Endodermal cell (in vitro differentiated cells): ENCODE measurements at regions not wholly inside any gene's neighbourhood (a gene's known extent, or its start where the extent isn't known, plus 50 kb on each side); places are given as distances from the start of the nearest gene placed in this dataset.
A peak's percentile ranks its signal among the peaks of the same experiment; 100 is the strongest.

Experiments used
- DNase-seq: peaks from one replicate; pipeline ENCODE4 v3.0.0-alpha.2; 2017
- H3K27ac ChIP-seq: 2 replicates; pipeline ENCODE4 v1.5.1; 2013; ENCODE audit warnings: mild to moderate bottlenecking, low read depth, low read length, moderate library complexity
- H3K27me3 ChIP-seq: 2 replicates; pipeline ENCODE4 v1.6.1; 2013; ENCODE audit warnings: mild to moderate bottlenecking, low read length, moderate library complexity; ENCODE audit not compliant: insufficient read depth, control insufficient read depth, poor library complexity, severe bottlenecking
- H3K36me3 ChIP-seq: 2 replicates; pipeline ENCODE4 v1.7.0; 2013; ENCODE audit warnings: mild to moderate bottlenecking, low read length, moderate library complexity; ENCODE audit not compliant: control insufficient read depth, insufficient read depth
- H3K4me1 ChIP-seq: one replicate; pipeline ENCODE4 v1.7.0; 2013; ENCODE audit warnings: low read length; ENCODE audit not compliant: control insufficient read depth, insufficient read depth
- H3K4me3 ChIP-seq: 2 replicates; pipeline ENCODE4 v1.5.1; 2013; ENCODE audit warnings: mild to moderate bottlenecking, low read length, moderate library complexity
- H3K9ac ChIP-seq: 2 replicates; pipeline ENCODE4 v1.6.1; 2013; ENCODE audit warnings: mild to moderate bottlenecking, low read length, moderate library complexity; ENCODE audit not compliant: poor library complexity, severe bottlenecking; ENCODE audit errors: extremely low read depth
- H3K9me3 ChIP-seq: 2 replicates; pipeline ENCODE4 v1.6.1; 2013; ENCODE audit warnings: mild to moderate bottlenecking, low read length, moderate library complexity; ENCODE audit not compliant: control insufficient read depth
- H3K27ac Mint-ChIP-seq: 2 replicates; pipeline ENCODE4 v1.8.0; 2020; ENCODE audit warnings: mixed read lengths
- H3K27me3 Mint-ChIP-seq: 2 replicates; pipeline ENCODE4 v1.8.0; 2021; ENCODE audit warnings: mild to moderate bottlenecking, mixed read lengths; ENCODE audit not compliant: insufficient read depth
- H3K36me3 Mint-ChIP-seq: 2 replicates; pipeline ENCODE4 v1.8.0; 2020; ENCODE audit warnings: low read depth, mixed read lengths
- H3K4me1 Mint-ChIP-seq: 2 replicates; pipeline ENCODE4 v1.8.0; 2020; ENCODE audit warnings: mixed read lengths
- H3K4me3 Mint-ChIP-seq: 2 replicates; pipeline ENCODE4 v1.8.0; 2020; ENCODE audit warnings: mild to moderate bottlenecking, moderate library complexity, mixed read lengths
- H3K9me3 Mint-ChIP-seq: 2 replicates; pipeline ENCODE4 v1.8.0; 2020; ENCODE audit warnings: mild to moderate bottlenecking, mixed read lengths
- CTCF ChIP-seq: fragments of 200-600 bp; sonication (generic); conservative IDR thresholded peaks from 2 replicates; pipeline ENCODE4 v1.5.0; 2021; ENCODE audit warnings: antibody characterized with exemption, mild to moderate bottlenecking
- WGBS, 2 experiments: methylation state at CpG; one replicate each; pipeline versions ENCODE4 v1.1.5 to v1.1.7; 2013; ENCODE audit warnings: missing lambda C conversion rate in 2 of 2, mixed read lengths in 1 of 2; ENCODE audit not compliant: insufficient coverage in 1 of 2, insufficient read length in 1 of 2; 5-methylcytosine and 5-hydroxymethylcytosine counted together

GRCh38 chr1:34371829-34372532 lies 195.3 kb downstream of the C1orf94 start:
- Histone ChIP-seq H3K27ac (no peak overlapping the region), H3K4me1 (no peaks in the 10 kb centered on the region), H3K4me3 (no peak overlapping the region), H3K36me3 (no peaks in the 10 kb centered on the region), H3K9me3 (no peaks in the 10 kb centered on the region), H3K27me3 (peaks cover 15% of the 10 kb centered on the region), H3K9ac (no peak overlapping the region)
- Mint-ChIP-seq H3K9me3 (no peaks in the 10 kb centered on the region), H3K36me3 (no peaks in the 10 kb centered on the region), H3K27ac (no peak overlapping the region), H3K27me3 (peaks cover 19% of the 10 kb centered on the region), H3K4me1 (no peaks in the 10 kb centered on the region), H3K4me3 (no peak overlapping the region)
- DNase-seq, result no peak
- TF ChIP-seq CTCF, result peak; percentile 32
- WGBS, 2 experiments, result 86% methylated on average over 1 of the region's 1 CpG

GRCh38 chr1:34372891-34373290 lies 196.2 kb downstream of the C1orf94 start:
- H3K4me1 Mint-ChIP-seq, result no peaks in the 10 kb centered on the region
- no peak for DNase-seq
- H3K27me3 ChIP-seq, result peaks cover 15% of the 10 kb centered on the region
- H3K27ac Mint-ChIP-seq, result no peak overlapping the region
- H3K36me3 Mint-ChIP-seq, result no peaks in the 10 kb centered on the region
- no peak overlapping the region for H3K9ac ChIP-seq
- no peaks in the 10 kb centered on the region for H3K36me3 ChIP-seq
- H3K4me3 Mint-ChIP-seq, result no peak overlapping the region
- H3K27ac ChIP-seq, result no peak overlapping the region
- H3K4me1 ChIP-seq, result no peaks in the 10 kb centered on the region
- no peaks in the 10 kb centered on the region for H3K9me3 Mint-ChIP-seq
- TF ChIP-seq CTCF, result no peak
- peaks cover 26% of the 10 kb centered on the region for H3K27me3 Mint-ChIP-seq
- H3K4me3 ChIP-seq, result no peak overlapping the region
- no peaks in the 10 kb centered on the region for H3K9me3 ChIP-seq
- 93% methylated on average over 1 of the region's 1 CpG; no CpG with 5 or more reads in 1 of the 2 experiments for WGBS, 2 experiments

GRCh38 chr1:34373912-34374311 lies 197.2 kb downstream of the C1orf94 start:
- Histone ChIP-seq H3K4me1 (no peaks in the 10 kb centered on the region), H3K4me3 (no peak overlapping the region), H3K36me3 (no peaks in the 10 kb centered on the region), H3K27me3 (peaks cover 10% of the 10 kb centered on the region), H3K9me3 (no peaks in the 10 kb centered on the region), H3K9ac (no peak overlapping the region), H3K27ac (no peak overlapping the region)
- Mint-ChIP-seq H3K9me3 (no peaks in the 10 kb centered on the region), H3K27ac (no peak overlapping the region), H3K4me1 (peaks cover under 1% of the 10 kb centered on the region), H3K36me3 (no peaks in the 10 kb centered on the region), H3K4me3 (no peak overlapping the region), H3K27me3 (peaks cover 31% of the 10 kb centered on the region)
- no peak for TF ChIP-seq CTCF
- DNase-seq, result no peak
